ENCODE measurements at regions not wholly inside any gene's neighbourhood (a gene's known extent, or its start where the extent isn't known, plus 50 kb on each side); places are given as distances from the start of the nearest gene placed in this dataset.

GRCh38 chr1:4132352-4133296 is 232.6 kb upstream of the C1orf174 start:
- H3K27me3 ChIP-seq (ENCODE audit: control insufficient read depth in 4 of 4, insufficient read depth in 4 of 4, low read length in 3 of 4): no peaks in the 10 kb centered on the region
- TF ChIP-seq FOXA2 (IDR thresholded peaks at IDR 0.05): no peak
- TF ChIP-seq RAD21 (IDR thresholded peaks at IDR 0.05): no peak
- 84% methylated on average over 53 of the region's 53 CpGs for WGBS

GRCh38 chr1:4133297-4133938 is 233.3 kb upstream of the C1orf174 start:
- no peak overlapping the region for H3K4me3 ChIP-seq (ENCODE audit: low read depth in 1 of 3, low read length in 3 of 3)
- H3K9me3 ChIP-seq (ENCODE audit: control insufficient read depth in 4 of 4, low read length in 3 of 4): no peaks in the 10 kb centered on the region
- DNase-seq (ENCODE audit: low spot score): no peak
- no peak for TF ChIP-seq HNF4G (IDR thresholded peaks at IDR 0.05)
- TF ChIP-seq SP1 (IDR thresholded peaks at IDR 0.05): no peak
- no peak for TF ChIP-seq JUND (IDR thresholded peaks at IDR 0.05)
- no peak for TF ChIP-seq REST (IDR thresholded peaks at IDR 0.05)
- no peak for TF ChIP-seq RAD21 (IDR thresholded peaks at IDR 0.05)
- no peak for TF ChIP-seq EGR1 (IDR thresholded peaks at IDR 0.05; ENCODE audit: low read depth in 2 of 2)
- no peak for TF ChIP-seq HNF4A (conservative IDR thresholded peaks at IDR 0.05)
- TF ChIP-seq TAF1 (conservative IDR thresholded peaks at IDR 0.05): no peak
- no peak for TF ChIP-seq YY1 (IDR thresholded peaks at IDR 0.05)
- no peak for TF ChIP-seq MAX (IDR thresholded peaks at IDR 0.05)
- TF ChIP-seq ZBTB33 (IDR thresholded peaks at IDR 0.05): no peak
- TF ChIP-seq, protein P1, sequence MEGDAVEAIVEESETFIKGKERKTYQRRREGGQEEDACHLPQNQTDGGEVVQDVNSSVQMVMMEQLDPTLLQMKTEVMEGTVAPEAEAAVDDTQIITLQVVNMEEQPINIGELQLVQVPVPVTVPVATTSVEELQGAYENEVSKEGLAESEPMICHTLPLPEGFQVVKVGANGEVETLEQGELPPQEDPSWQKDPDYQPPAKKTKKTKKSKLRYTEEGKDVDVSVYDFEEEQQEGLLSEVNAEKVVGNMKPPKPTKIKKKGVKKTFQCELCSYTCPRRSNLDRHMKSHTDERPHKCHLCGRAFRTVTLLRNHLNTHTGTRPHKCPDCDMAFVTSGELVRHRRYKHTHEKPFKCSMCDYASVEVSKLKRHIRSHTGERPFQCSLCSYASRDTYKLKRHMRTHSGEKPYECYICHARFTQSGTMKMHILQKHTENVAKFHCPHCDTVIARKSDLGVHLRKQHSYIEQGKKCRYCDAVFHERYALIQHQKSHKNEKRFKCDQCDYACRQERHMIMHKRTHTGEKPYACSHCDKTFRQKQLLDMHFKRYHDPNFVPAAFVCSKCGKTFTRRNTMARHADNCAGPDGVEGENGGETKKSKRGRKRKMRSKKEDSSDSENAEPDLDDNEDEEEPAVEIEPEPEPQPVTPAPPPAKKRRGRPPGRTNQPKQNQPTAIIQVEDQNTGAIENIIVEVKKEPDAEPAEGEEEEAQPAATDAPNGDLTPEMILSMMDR (IDR thresholded peaks at IDR 0.05; ENCODE audit: low read depth, low read length, missing input control): no peak
- no peaks in the 10 kb centered on the region for H3K4me1 ChIP-seq (ENCODE audit: control insufficient read depth in 4 of 4, insufficient read depth in 4 of 4, low read length in 3 of 4)
- no peak overlapping the region for H3K9ac ChIP-seq (ENCODE audit: low read depth in 1 of 2, low read length in 2 of 2)
- WGBS: 78% methylated on average over 24 of the region's 24 CpGs
- no peaks in the 10 kb centered on the region for H3K36me3 ChIP-seq (ENCODE audit: control insufficient read depth in 4 of 4, insufficient read depth in 3 of 4, low read depth in 1 of 4, low read length in 3 of 4)
- H3K27ac ChIP-seq (ENCODE audit: low read depth in 1 of 2, low read length in 2 of 2): no peak overlapping the region
- H3K27me3 ChIP-seq (ENCODE audit: control insufficient read depth in 4 of 4, insufficient read depth in 4 of 4, low read length in 3 of 4): no peaks in the 10 kb centered on the region

More at GRCh38 chr1:4132352-4133296, 232.6 kb upstream of the C1orf174 start:
- Histone ChIP-seq H3K27ac (ENCODE audit: low read depth in 1 of 2, low read length in 2 of 2) (no peak overlapping the region), H3K9ac (ENCODE audit: low read depth in 1 of 2, low read length in 2 of 2) (no peak overlapping the region), H3K4me1 (ENCODE audit: control insufficient read depth in 4 of 4, insufficient read depth in 4 of 4, low read length in 3 of 4) (no peaks in the 10 kb centered on the region), H3K4me3 (ENCODE audit: low read depth in 1 of 3, low read length in 3 of 3) (no peak overlapping the region), H3K36me3 (ENCODE audit: control insufficient read depth in 4 of 4, insufficient read depth in 3 of 4, low read depth in 1 of 4, low read length in 3 of 4) (no peaks in the 10 kb centered on the region), H3K9me3 (ENCODE audit: control insufficient read depth in 4 of 4, low read length in 3 of 4) (no peaks in the 10 kb centered on the region)
- DNase-seq (ENCODE audit: low spot score): no peak
